OCI-LY7 (cell line): ENCODE measurements at regions not wholly inside any gene's neighbourhood (a gene's known extent, or its start where the extent isn't known, plus 50 kb on each side); places are given as distances from the start of the nearest gene placed in this dataset.
"Not testable (repeated sequence)": the region's sequence is repeated elsewhere in the genome, so short reads cannot be mapped to it uniquely, and the experiment has no call there.

Source experiments
- BruUV-seq: library from RNA; stranded (reverse); fragments of 400-500 nt; replicated peaks from 2 replicates; lab custom pipeline; 2021; lab: Mats Ljungman, UMichigan
- CTCF ChIA-PET: fragments of 300-600 bp; sonication (Branson Sonifier 250); formaldehyde crosslinking; loops from one replicate; lab custom pipeline; 2022; ENCODE audit warnings: antibody characterized with exemption; ENCODE audit not compliant: unreplicated experiment; lab: Charles Lee
- POLR2A ChIA-PET: fragments of 300-600 bp; sonication (Branson Sonifier 250); formaldehyde crosslinking; loops from one replicate; lab custom pipeline; 2022; ENCODE audit warnings: antibody characterized with exemption; lab: Charles Lee
- DNase-seq: peaks from one replicate; pipeline ENCODE4 v3.0.0-alpha.2; 2015; ENCODE audit warnings: low spot score
- H2AFZ ChIP-seq: fragments of 200-600 bp; sonication (generic), shearing (Covaris generic); 2 replicates; pipeline ENCODE4 v1.6.1; 2014; ENCODE audit warnings: mild to moderate bottlenecking, antibody characterized with exemption, low read length, moderate library complexity
- H3K27ac ChIP-seq: fragments of 200-600 bp; sonication (generic); 2 replicates; pipeline ENCODE4 v1.5.1; 2014; ENCODE audit warnings: mixed run types, low read depth, mild to moderate bottlenecking, moderate library complexity, low read length, inconsistent platforms; ENCODE audit not compliant: poor library complexity, severe bottlenecking
- H3K36me3 ChIP-seq: fragments of 200-600 bp; sonication (generic); 2 replicates; pipeline ENCODE4 v1.6.1; 2014; ENCODE audit warnings: mild to moderate bottlenecking, antibody characterized with exemption, low read length, moderate library complexity, mixed read lengths; ENCODE audit not compliant: insufficient read depth
- H3K4me1 ChIP-seq: fragments of 200-600 bp; sonication (generic); 2 replicates; pipeline ENCODE4 v1.5.1; 2014; ENCODE audit warnings: mild to moderate bottlenecking, low read length; ENCODE audit not compliant: insufficient read depth, poor library complexity, severe bottlenecking
- H3K4me2 ChIP-seq: fragments of 200-600 bp; sonication (generic); 2 replicates; pipeline ENCODE4 v1.6.1; 2014; ENCODE audit warnings: mild to moderate bottlenecking, low read length
- H3K4me3 ChIP-seq: fragments of 200-600 bp; sonication (generic); 2 replicates; pipeline ENCODE4 v1.5.1; 2014; ENCODE audit warnings: mild to moderate bottlenecking, low read depth, low read length; ENCODE audit not compliant: poor library complexity, severe bottlenecking
- H3K79me2 ChIP-seq: fragments of 200-600 bp; sonication (generic); 2 replicates; pipeline ENCODE4 v1.6.1; 2016; ENCODE audit warnings: low read depth, mild to moderate bottlenecking, low read length, moderate library complexity, mixed read lengths; ENCODE audit not compliant: insufficient read depth
- H3K9me2 ChIP-seq: fragments of 200-600 bp; sonication (generic); 2 replicates; pipeline ENCODE4 v1.6.1; 2016; ENCODE audit warnings: mild to moderate bottlenecking, low read length, mixed read lengths; ENCODE audit not compliant: insufficient read depth
- H3K9me3 ChIP-seq: fragments of 200-600 bp; sonication (generic); 2 replicates; pipeline ENCODE4 v1.6.1; 2014; ENCODE audit warnings: mild to moderate bottlenecking, mixed run types, low read length, mixed read lengths
- H4K20me1 ChIP-seq: fragments of 200-600 bp; sonication (generic); 2 replicates; pipeline ENCODE4 v1.6.1; 2014; ENCODE audit warnings: mild to moderate bottlenecking, antibody characterized with exemption, low read length, moderate library complexity, mixed read lengths; ENCODE audit not compliant: insufficient read depth
- EZH2phosphoT487 ChIP-seq: fragments of 200-600 bp; sonication (generic); IDR thresholded peaks from 2 replicates; pipeline ENCODE4 v1.6.1; 2018; ENCODE audit warnings: low read depth, borderline replicate concordance, mild to moderate bottlenecking, mixed run types, antibody characterized with exemption, low read length, moderate library complexity, mixed read lengths
- intact Hi-C: fragments of 100-400 bp; cut with micrococcal nuclease; formaldehyde crosslinking; loops from one replicate; pipeline ENCODE4 v1.10.0; 2022; ENCODE audit not compliant: unreplicated experiment
- TF ChIP-seq, protein P1 (sequence below): fragments of 200-600 bp; sonication (generic); conservative IDR thresholded peaks from 2 replicates; pipeline ENCODE4 v1.5.1; 2014; ENCODE audit warnings: mild to moderate bottlenecking, antibody characterized with exemption, low read length, moderate library complexity, mixed read lengths

GRCh38 chr2:104945121-104945520 is 91.2 kb downstream of the POU3F3 start:
- intact Hi-C loops, result no loop called here
- CTCF ChIA-PET, result no interaction called here
- POLR2A ChIA-PET, result interaction anchor here (0.5 to 2.8 kb wide), 4 partner anchors 22 to 900 kb away, joined by 3 to 8 read pairs (median 4); no protein-coding TSS in a partner anchor
- Histone ChIP-seq H3K4me3 (no peak overlapping the region), H3K27ac (no peak overlapping the region), H2AFZ (no peak overlapping the region), H3K79me2 (no peaks in the 10 kb centered on the region), H3K9me2 (no peaks in the 10 kb centered on the region), H3K36me3 (no peaks in the 10 kb centered on the region), H4K20me1 (no peaks in the 10 kb centered on the region), H3K4me2 (no peak overlapping the region), H3K9me3 (no peaks in the 10 kb centered on the region), H3K4me1 (peaks cover 4% of the 10 kb centered on the region)
- TF ChIP-seq, protein P1, sequence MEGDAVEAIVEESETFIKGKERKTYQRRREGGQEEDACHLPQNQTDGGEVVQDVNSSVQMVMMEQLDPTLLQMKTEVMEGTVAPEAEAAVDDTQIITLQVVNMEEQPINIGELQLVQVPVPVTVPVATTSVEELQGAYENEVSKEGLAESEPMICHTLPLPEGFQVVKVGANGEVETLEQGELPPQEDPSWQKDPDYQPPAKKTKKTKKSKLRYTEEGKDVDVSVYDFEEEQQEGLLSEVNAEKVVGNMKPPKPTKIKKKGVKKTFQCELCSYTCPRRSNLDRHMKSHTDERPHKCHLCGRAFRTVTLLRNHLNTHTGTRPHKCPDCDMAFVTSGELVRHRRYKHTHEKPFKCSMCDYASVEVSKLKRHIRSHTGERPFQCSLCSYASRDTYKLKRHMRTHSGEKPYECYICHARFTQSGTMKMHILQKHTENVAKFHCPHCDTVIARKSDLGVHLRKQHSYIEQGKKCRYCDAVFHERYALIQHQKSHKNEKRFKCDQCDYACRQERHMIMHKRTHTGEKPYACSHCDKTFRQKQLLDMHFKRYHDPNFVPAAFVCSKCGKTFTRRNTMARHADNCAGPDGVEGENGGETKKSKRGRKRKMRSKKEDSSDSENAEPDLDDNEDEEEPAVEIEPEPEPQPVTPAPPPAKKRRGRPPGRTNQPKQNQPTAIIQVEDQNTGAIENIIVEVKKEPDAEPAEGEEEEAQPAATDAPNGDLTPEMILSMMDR, result no peak
- no peak for TF ChIP-seq EZH2phosphoT487
- no peak for DNase-seq
- no TSS peak for BruUV-seq

DNA sequence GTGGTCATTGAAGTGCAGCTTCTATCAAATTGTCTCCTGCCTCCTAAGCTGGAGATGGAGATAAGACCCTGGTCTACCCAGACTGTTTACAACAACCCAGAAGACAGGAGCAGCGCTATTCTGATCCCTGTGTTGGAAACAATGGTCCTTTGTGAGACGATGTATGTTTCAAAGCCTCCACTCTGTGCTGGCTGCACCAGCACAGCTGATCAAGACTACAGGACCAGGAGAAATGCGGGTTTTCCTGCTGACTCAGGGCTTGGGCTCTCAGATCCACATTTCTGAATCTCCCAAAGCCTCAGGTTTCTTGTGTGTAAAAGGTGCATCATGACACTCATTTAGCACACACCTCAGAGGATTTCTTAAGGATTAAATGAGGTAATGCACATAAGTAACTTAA is 92.0 kb downstream of the POU3F3 start:
- DNase-seq, result no peak
- Histone ChIP-seq H3K4me3 (no peak overlapping the region), H3K4me1 (no peaks in the 10 kb centered on the region), H3K9me3 (no peaks in the 10 kb centered on the region), H3K36me3 (no peaks in the 10 kb centered on the region), H4K20me1 (no peaks in the 10 kb centered on the region), H3K4me2 (no peak overlapping the region), H3K79me2 (no peaks in the 10 kb centered on the region), H3K9me2 (no peaks in the 10 kb centered on the region), H3K27ac (no peak overlapping the region), H2AFZ (no peak overlapping the region)
- intact Hi-C loops, result no loop called here
- BruUV-seq, result no TSS peak
- CTCF ChIA-PET, result no interaction called here
- POLR2A ChIA-PET, result interaction anchor here (0.7 to 2.8 kb wide), 5 partner anchors 23 to 936 kb away, joined by 3 to 8 read pairs (median 3); no protein-coding TSS in a partner anchor
- TF ChIP-seq, protein P1, result no peak
- no peak for TF ChIP-seq EZH2phosphoT487

- H3K4me1 ChIP-seq, H3K4me3 ChIP-seq, H3K9me3 ChIP-seq, DNase-seq, H3K27ac ChIP-seq, CTCF ChIA-PET, H4K20me1 ChIP-seq, H3K36me3 ChIP-seq, H3K4me2 ChIP-seq, POLR2A ChIA-PET, intact Hi-C loops, H2AFZ ChIP-seq, H3K79me2 ChIP-seq, H3K9me2 ChIP-seq, BruUV-seq: not testable (repeated sequence)
These were observed 90.4 kb upstream of the MRPS9 start for GRCh38 chr2:104947456-104947855.
